ENCODE measurements at regions not wholly inside any gene's neighbourhood (a gene's known extent, or its start where the extent isn't known, plus 50 kb on each side); places are given as distances from the start of the nearest gene placed in this dataset.
A peak's percentile ranks its signal among the peaks of the same experiment; 100 is the strongest.

GRCh38 chr5:124599028-124599973, 147.1 kb downstream of the ZNF608 start (continued):
- no peak for TF ChIP-seq IRF1 (CRISPR knock-in tag; IDR thresholded peaks at IDR 0.05; ENCODE audit: low read depth)
- TF ChIP-seq ZNF230 (CRISPR knock-in tag; IDR thresholded peaks at IDR 0.05) = no peak
- peak; percentile 90 for TF ChIP-seq MIXL1 (CRISPR knock-in tag; IDR thresholded peaks at IDR 0.05)
- TF ChIP-seq ARHGAP35 (CRISPR knock-in tag; IDR thresholded peaks at IDR 0.05; ENCODE audit: borderline replicate concordance) = no peak
- TF ChIP-seq HNF1B (CRISPR knock-in tag; IDR thresholded peaks at IDR 0.05) = peak; percentile 51; the same call in 1 of the 2 replicates
- TF ChIP-seq ATF4 (CRISPR knock-in tag; IDR thresholded peaks at IDR 0.05) = peak in 1 of 2 experiments; percentile 34; a peak in 1 of 4 replicates
- peak; percentile 70; the same call in 1 of the 2 replicates for TF ChIP-seq HOMEZ (CRISPR knock-in tag; IDR thresholded peaks at IDR 0.05; ENCODE audit: low read depth)
- TF ChIP-seq PRPF4 (IDR thresholded peaks at IDR 0.05; ENCODE audit: low read depth, low read length, poor library complexity, severe bottlenecking) = no peak
- no peak for TF ChIP-seq GPN1 (CRISPR knock-in tag; IDR thresholded peaks at IDR 0.05; ENCODE audit: borderline replicate concordance)
- no peak for TF ChIP-seq HOXA7 (CRISPR knock-in tag; IDR thresholded peaks at IDR 0.05)
- TF ChIP-seq THAP9 (CRISPR knock-in tag; IDR thresholded peaks at IDR 0.05; ENCODE audit: borderline replicate concordance) = no peak
- TF ChIP-seq BATF2 (CRISPR knock-in tag; IDR thresholded peaks at IDR 0.05) = no peak
- TF ChIP-seq RFXANK (CRISPR knock-in tag; IDR thresholded peaks at IDR 0.05) = no peak
- no peak for TF ChIP-seq ZFP90 (CRISPR knock-in tag; IDR thresholded peaks at IDR 0.05; ENCODE audit: borderline replicate concordance)
- TF ChIP-seq IRX3 (CRISPR knock-in tag; IDR thresholded peaks at IDR 0.05; ENCODE audit: borderline replicate concordance, low read depth) = no peak
- 0 out of 2 replicates have a peak, but pooled peaks have one; percentile 70 for TF ChIP-seq SMAD3 (CRISPR knock-in tag; IDR thresholded peaks at IDR 0.05)
